ENCODE measurements at regions not wholly inside any gene's neighbourhood (a gene's known extent, or its start where the extent isn't known, plus 50 kb on each side); places are given as distances from the start of the nearest gene placed in this dataset.

DNA sequence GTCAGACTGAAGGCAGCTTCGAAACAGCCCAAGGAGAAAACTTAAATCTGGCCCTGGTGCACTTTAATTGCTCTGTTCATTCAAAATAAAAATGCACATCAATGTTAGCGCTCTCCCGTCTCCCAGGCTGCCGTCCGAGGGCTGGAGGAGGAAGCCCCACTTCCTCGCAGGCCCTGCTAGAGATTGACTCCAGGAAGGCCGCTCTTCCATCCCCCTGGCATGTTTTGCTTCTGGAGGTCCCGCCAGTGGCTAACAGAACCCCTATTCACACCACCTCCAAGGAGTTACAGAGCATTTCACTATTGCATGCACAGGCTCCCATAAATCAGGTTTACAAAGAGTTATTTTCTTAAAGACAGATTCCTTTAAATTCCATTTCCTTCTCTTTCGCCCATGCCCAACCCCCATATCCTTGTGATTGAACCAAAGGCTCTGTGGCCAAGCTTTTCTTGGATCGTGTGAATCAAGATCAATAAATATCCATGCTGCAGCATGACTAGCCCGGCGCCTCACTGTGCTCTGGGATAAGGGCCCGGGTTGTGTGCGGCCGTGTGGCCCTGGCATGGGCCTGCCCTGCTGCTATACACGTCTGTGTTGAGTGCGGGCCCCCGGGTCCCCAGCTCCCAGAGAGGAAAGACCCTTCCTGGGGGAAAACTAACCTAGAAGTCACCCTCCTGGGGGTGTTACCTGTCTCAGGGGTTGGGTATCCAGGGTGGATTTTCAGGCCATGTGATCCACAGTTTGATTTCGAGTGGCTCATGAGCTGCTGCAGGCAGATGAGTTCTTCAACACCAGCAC lies 118.7 kb upstream of the GDF10 start:
- Histone ChIP-seq H4K20me1 (ENCODE audit: insufficient read depth, low read length, poor library complexity, severe bottlenecking) (no peaks in the 10 kb centered on the region), H3K9ac (ENCODE audit: low read depth, low read length, poor library complexity, severe bottlenecking) (no peak overlapping the region), H3K4me2 (ENCODE audit: low read depth, low read length, poor library complexity, severe bottlenecking) (no peak overlapping the region), H3K9me3 (ENCODE audit: insufficient read depth, low read depth, low read length) (no peaks in the 10 kb centered on the region), H2AFZ (ENCODE audit: low read length) (peak overlapping the region; percentile 21; the same call in 1 of the 2 replicates), H3F3A (ENCODE audit: low read depth) (no peaks in the 10 kb centered on the region), H3K79me2 (ENCODE audit: insufficient read depth, low read length) (no peaks in the 10 kb centered on the region), H3K4me1 (ENCODE audit: insufficient read depth, low read length, poor library complexity, severe bottlenecking) (no peaks in the 10 kb centered on the region), H3K36me3 (ENCODE audit: insufficient read depth, low read length) (no peaks in the 10 kb centered on the region), H3K9me2 (replicated peaks; ENCODE audit: low read depth, low read length) (no peaks in the 10 kb centered on the region), H3K4me3 (ENCODE audit: low read length, poor library complexity, severe bottlenecking) (no peak overlapping the region), H3K27me3 (ENCODE audit: insufficient read depth, low read length, poor library complexity, severe bottlenecking) (no peaks in the 10 kb centered on the region)
- no peak for TF ChIP-seq EZH2phosphoT487 (IDR thresholded peaks at IDR 0.05; ENCODE audit: borderline replicate concordance)
- TF ChIP-seq, protein P1, sequence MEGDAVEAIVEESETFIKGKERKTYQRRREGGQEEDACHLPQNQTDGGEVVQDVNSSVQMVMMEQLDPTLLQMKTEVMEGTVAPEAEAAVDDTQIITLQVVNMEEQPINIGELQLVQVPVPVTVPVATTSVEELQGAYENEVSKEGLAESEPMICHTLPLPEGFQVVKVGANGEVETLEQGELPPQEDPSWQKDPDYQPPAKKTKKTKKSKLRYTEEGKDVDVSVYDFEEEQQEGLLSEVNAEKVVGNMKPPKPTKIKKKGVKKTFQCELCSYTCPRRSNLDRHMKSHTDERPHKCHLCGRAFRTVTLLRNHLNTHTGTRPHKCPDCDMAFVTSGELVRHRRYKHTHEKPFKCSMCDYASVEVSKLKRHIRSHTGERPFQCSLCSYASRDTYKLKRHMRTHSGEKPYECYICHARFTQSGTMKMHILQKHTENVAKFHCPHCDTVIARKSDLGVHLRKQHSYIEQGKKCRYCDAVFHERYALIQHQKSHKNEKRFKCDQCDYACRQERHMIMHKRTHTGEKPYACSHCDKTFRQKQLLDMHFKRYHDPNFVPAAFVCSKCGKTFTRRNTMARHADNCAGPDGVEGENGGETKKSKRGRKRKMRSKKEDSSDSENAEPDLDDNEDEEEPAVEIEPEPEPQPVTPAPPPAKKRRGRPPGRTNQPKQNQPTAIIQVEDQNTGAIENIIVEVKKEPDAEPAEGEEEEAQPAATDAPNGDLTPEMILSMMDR (conservative IDR thresholded peaks at IDR 0.05; ENCODE audit: low read length): no peak

DNA sequence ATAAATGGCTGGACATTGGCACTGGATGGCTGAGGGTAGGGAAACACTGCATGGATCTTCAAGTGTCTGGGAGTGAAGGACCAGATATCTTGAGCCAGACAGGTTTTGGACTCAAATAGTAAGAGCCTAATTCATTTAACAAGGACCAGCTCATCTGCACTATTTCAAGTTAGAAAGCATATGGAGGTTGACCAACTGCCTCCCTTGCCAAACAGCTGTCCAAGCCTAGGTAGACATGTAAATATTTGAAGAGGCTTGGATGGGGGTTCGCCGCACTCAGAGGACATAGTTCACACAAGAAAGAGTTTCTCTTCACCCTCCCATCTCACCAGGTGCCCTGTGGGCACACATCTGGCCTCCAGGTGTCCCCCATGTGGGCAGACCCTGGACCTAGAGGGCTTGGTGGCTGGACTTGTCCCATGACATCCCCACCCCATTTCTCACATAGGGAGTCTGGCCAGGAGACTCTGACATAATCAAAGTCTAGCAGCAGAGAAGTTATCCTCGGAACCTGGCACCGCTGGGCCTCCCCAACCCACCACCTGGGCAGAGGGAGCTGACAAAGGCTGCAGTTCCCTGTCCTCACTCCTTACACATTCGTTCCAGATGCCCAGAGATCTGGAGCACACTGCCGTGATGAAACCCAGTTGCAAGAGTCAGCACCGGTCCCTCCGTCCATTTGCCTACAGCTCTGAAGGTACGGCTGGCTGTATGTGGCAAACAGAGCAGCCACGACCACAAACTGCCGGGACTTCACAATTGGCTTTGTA lies 116.9 kb upstream of the GDF10 start:
- Histone ChIP-seq H3K4me2 (ENCODE audit: low read depth, low read length, poor library complexity, severe bottlenecking) (no peak overlapping the region), H3K9me3 (ENCODE audit: insufficient read depth, low read depth, low read length) (no peaks in the 10 kb centered on the region), H3K4me1 (ENCODE audit: insufficient read depth, low read length, poor library complexity, severe bottlenecking) (peaks cover 3% of the 10 kb centered on the region), H2AFZ (ENCODE audit: low read length) (no peak overlapping the region), H3K79me2 (ENCODE audit: insufficient read depth, low read length) (no peaks in the 10 kb centered on the region), H3K27me3 (ENCODE audit: insufficient read depth, low read length, poor library complexity, severe bottlenecking) (no peaks in the 10 kb centered on the region), H3K4me3 (ENCODE audit: low read length, poor library complexity, severe bottlenecking) (no peak overlapping the region), H3F3A (ENCODE audit: low read depth) (no peaks in the 10 kb centered on the region), H3K9me2 (replicated peaks; ENCODE audit: low read depth, low read length) (no peaks in the 10 kb centered on the region), H3K9ac (ENCODE audit: low read depth, low read length, poor library complexity, severe bottlenecking) (no peak overlapping the region), H3K36me3 (ENCODE audit: insufficient read depth, low read length) (no peaks in the 10 kb centered on the region), H4K20me1 (ENCODE audit: insufficient read depth, low read length, poor library complexity, severe bottlenecking) (no peaks in the 10 kb centered on the region)
- TF ChIP-seq, protein P1 (conservative IDR thresholded peaks at IDR 0.05; ENCODE audit: low read length): no peak

DNA sequence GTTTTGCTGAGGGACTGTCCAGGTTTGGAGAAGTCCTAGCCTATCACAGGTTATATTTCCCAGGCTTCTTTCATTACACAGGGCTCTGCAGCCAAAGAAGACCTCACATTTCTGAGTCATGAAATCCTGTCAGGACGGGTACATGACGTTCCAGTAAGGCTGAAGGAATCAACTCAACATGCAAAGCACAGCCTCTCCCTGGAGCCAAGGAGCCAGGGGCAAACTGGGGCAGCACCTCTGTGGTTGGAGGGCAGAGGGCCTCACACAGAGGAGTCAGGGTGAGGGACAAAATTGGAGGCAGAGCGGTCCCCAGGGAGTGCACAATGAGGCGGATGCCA lies 116.3 kb upstream of the GDF10 start:
- Histone ChIP-seq H3K4me1 (ENCODE audit: insufficient read depth, low read length, poor library complexity, severe bottlenecking) (peaks cover 4% of the 10 kb centered on the region), H3K79me2 (ENCODE audit: insufficient read depth, low read length) (no peaks in the 10 kb centered on the region), H4K20me1 (ENCODE audit: insufficient read depth, low read length, poor library complexity, severe bottlenecking) (no peaks in the 10 kb centered on the region), H3K4me3 (ENCODE audit: low read length, poor library complexity, severe bottlenecking) (no peak overlapping the region), H3K27me3 (ENCODE audit: insufficient read depth, low read length, poor library complexity, severe bottlenecking) (no peaks in the 10 kb centered on the region), H3K9me2 (replicated peaks; ENCODE audit: low read depth, low read length) (no peaks in the 10 kb centered on the region), H3K9ac (ENCODE audit: low read depth, low read length, poor library complexity, severe bottlenecking) (no peak overlapping the region), H3F3A (ENCODE audit: low read depth) (no peaks in the 10 kb centered on the region), H3K9me3 (ENCODE audit: insufficient read depth, low read depth, low read length) (no peaks in the 10 kb centered on the region), H2AFZ (ENCODE audit: low read length) (no peak overlapping the region), H3K36me3 (ENCODE audit: insufficient read depth, low read length) (no peaks in the 10 kb centered on the region), H3K4me2 (ENCODE audit: low read depth, low read length, poor library complexity, severe bottlenecking) (no peak overlapping the region)
- TF ChIP-seq, protein P1 (conservative IDR thresholded peaks at IDR 0.05; ENCODE audit: low read length): no peak
- no peak for TF ChIP-seq EZH2phosphoT487 (IDR thresholded peaks at IDR 0.05; ENCODE audit: borderline replicate concordance)

Data from Loucy (cell line).